A673 (cell line): ENCODE measurements at regions not wholly inside any gene's neighbourhood (a gene's known extent, or its start where the extent isn't known, plus 50 kb on each side); places are given as distances from the start of the nearest gene placed in this dataset.

Experiments used
- BruUV-seq: library from RNA; stranded (reverse); fragments of 400-500 nt; replicated peaks from 2 replicates; lab custom pipeline; 2021; lab: Mats Ljungman, UMichigan
- CTCF ChIA-PET: fragments of 300-600 bp; sonication (Branson Sonifier 250); formaldehyde crosslinking; loops from one replicate; lab custom pipeline; 2022; ENCODE audit warnings: antibody characterized with exemption; lab: Charles Lee
- POLR2A ChIA-PET: fragments of 300-600 bp; sonication (Branson Sonifier 250); formaldehyde crosslinking; loops from one replicate; lab custom pipeline; 2022; ENCODE audit warnings: antibody characterized with exemption; ENCODE audit not compliant: low non-redundant PET; lab: Charles Lee
- DNase-seq: peaks from one replicate; pipeline ENCODE4 v3.0.0-alpha.2; 2015; ENCODE audit warnings: low spot score
- H3K27ac ChIP-seq: fragments of 200-600 bp; sonication (generic); 2 replicates; pipeline ENCODE4 v1.5.1; 2016; ENCODE audit warnings: mixed run types, low read depth, mild to moderate bottlenecking, mixed read lengths, antibody characterized with exemption, low read length; ENCODE audit not compliant: poor library complexity, severe bottlenecking
- H3K27me3 ChIP-seq: fragments of 200-600 bp; sonication (generic); replicated peaks from 2 replicates; pipeline ENCODE4 v1.6.1; 2017; ENCODE audit warnings: mixed run types, low read depth, mild to moderate bottlenecking, mixed read lengths, antibody characterized with exemption, low read length; ENCODE audit not compliant: insufficient read depth, poor library complexity
- H3K36me3 ChIP-seq: fragments of 200-600 bp; sonication (generic); 2 replicates; pipeline ENCODE4 v1.6.1; 2016; ENCODE audit warnings: mixed run types, mild to moderate bottlenecking, mixed read lengths, antibody characterized with exemption, low read length; ENCODE audit not compliant: insufficient read depth, poor library complexity, severe bottlenecking
- H3K4me1 ChIP-seq: fragments of 200-600 bp; sonication (generic); 2 replicates; pipeline ENCODE4 v1.6.1; 2017; ENCODE audit warnings: mixed run types, mild to moderate bottlenecking, mixed read lengths, antibody characterized with exemption, low read length; ENCODE audit not compliant: insufficient read depth, poor library complexity, severe bottlenecking
- H3K4me3 ChIP-seq: fragments of 200-600 bp; sonication (generic); 2 replicates; pipeline ENCODE4 v1.5.1; 2016; ENCODE audit warnings: low read depth, mixed run types, mild to moderate bottlenecking, mixed read lengths, low read length; ENCODE audit not compliant: poor library complexity, severe bottlenecking
- H3K9me3 ChIP-seq: fragments of 200-600 bp; sonication (generic); 2 replicates; pipeline ENCODE4 v1.6.1; 2016; ENCODE audit warnings: mixed run types, low read depth, mild to moderate bottlenecking, mixed read lengths, antibody characterized with exemption, low read length; ENCODE audit not compliant: poor library complexity, severe bottlenecking
- EZH2 ChIP-seq: fragments of 200-600 bp; sonication (generic); IDR thresholded peaks from 2 replicates; pipeline ENCODE4 v1.6.1; 2017; ENCODE audit warnings: borderline replicate concordance, low read depth, mild to moderate bottlenecking, mixed read lengths, antibody characterized with exemption, low read length; ENCODE audit not compliant: poor library complexity, severe bottlenecking
- intact Hi-C: fragments of 100-400 bp; cut with micrococcal nuclease; formaldehyde crosslinking; loops from one replicate; pipeline ENCODE4 v1.10.0; 2022; ENCODE audit not compliant: unreplicated experiment
- TF ChIP-seq, protein P1 (sequence below): fragments of 300-800, 200-600 bp; sonication (generic); conservative IDR thresholded peaks from 2 replicates; pipeline ENCODE4 v1.5.1; 2017; ENCODE audit warnings: low read depth, mild to moderate bottlenecking, antibody characterized with exemption, low read length, moderate library complexity, mixed read lengths

DNA sequence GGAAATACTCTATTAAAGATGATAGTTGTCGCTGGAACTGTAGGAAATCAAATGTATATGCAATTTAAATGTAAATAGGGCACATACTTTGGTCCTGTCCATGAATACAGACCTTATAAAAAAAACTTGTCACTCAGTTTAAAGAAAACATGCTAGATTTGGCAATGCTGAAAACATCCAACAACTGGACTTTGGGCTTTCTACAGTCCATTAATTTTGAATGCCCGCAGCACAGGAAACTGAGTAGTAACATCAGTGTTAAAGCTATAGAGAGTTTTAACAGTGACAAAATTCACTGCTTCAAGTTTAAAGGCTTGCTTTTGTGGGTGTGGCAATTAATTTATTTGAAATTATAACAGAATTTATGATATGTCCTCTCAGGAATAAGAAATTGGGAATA lies 578.4 kb downstream of the TRIML1 start:
- no peak overlapping the region for H3K27ac ChIP-seq
- no TSS peak for BruUV-seq
- no peaks in the 10 kb centered on the region for H3K36me3 ChIP-seq
- TF ChIP-seq, protein P1, sequence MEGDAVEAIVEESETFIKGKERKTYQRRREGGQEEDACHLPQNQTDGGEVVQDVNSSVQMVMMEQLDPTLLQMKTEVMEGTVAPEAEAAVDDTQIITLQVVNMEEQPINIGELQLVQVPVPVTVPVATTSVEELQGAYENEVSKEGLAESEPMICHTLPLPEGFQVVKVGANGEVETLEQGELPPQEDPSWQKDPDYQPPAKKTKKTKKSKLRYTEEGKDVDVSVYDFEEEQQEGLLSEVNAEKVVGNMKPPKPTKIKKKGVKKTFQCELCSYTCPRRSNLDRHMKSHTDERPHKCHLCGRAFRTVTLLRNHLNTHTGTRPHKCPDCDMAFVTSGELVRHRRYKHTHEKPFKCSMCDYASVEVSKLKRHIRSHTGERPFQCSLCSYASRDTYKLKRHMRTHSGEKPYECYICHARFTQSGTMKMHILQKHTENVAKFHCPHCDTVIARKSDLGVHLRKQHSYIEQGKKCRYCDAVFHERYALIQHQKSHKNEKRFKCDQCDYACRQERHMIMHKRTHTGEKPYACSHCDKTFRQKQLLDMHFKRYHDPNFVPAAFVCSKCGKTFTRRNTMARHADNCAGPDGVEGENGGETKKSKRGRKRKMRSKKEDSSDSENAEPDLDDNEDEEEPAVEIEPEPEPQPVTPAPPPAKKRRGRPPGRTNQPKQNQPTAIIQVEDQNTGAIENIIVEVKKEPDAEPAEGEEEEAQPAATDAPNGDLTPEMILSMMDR = no peak
- TF ChIP-seq EZH2 = no peak
- H3K4me1 ChIP-seq = no peaks in the 10 kb centered on the region
- H3K4me3 ChIP-seq = no peak overlapping the region
- DNase-seq = no peak
- CTCF ChIA-PET = no interaction called here
- no peaks in the 10 kb centered on the region for H3K9me3 ChIP-seq
- peaks cover 4% of the 10 kb centered on the region for H3K27me3 ChIP-seq
- intact Hi-C loops = no loop called here
- POLR2A ChIA-PET = no interaction called here

DNA sequence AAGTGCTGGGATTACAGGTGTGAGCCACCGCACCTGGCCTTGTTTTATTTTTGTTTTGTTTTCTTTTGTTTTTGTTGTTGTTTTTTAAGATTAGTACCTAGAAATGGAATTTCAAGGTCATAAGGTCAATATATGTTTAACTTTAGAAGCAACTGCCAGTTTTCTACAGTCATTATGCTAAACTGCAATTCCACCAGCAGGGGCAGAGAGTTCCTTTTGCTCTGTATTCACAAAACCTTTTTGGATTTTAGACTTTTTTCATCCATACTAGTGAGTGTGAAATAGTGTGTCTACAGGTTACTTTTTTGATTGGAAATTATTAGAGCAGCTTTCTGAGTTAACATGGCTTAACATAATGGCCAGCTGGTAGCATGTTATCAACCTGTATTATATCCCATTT lies 580.6 kb downstream of the TRIML1 start:
- no TSS peak for BruUV-seq
- CTCF ChIA-PET = no interaction called here
- Histone ChIP-seq H3K36me3 (no peaks in the 10 kb centered on the region), H3K27me3 (peaks cover 4% of the 10 kb centered on the region), H3K27ac (no peak overlapping the region), H3K4me1 (no peaks in the 10 kb centered on the region), H3K9me3 (no peaks in the 10 kb centered on the region), H3K4me3 (no peak overlapping the region)
- intact Hi-C loops = no loop called here
- TF ChIP-seq, protein P1 = no peak; the same call in 1 of the 2 replicates
- TF ChIP-seq EZH2 = no peak
- POLR2A ChIA-PET = no interaction called here
- no peak for DNase-seq

DNA sequence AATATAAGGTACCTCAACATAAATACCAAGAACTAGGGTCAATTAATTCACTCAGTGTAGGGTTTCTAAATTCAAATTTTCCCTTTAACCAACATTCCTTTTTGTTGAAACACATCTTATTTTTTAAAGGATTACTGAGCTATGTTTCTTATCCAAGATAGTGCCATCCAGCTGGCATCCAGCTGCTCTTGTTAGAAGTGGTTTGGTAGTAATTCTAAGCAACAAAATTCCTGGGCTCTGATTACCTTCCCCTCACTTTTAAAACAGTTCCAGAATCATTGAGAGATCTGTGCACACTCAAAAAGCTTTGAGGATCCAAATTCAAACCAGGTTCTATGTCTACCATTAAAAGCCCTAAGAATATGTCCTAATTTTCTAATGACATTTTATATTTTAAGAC lies 583.7 kb downstream of the TRIML1 start:
- intact Hi-C loops = no loop called here
- no peak for DNase-seq
- Histone ChIP-seq H3K4me3 (no peak overlapping the region), H3K9me3 (no peaks in the 10 kb centered on the region), H3K27ac (no peak overlapping the region), H3K27me3 (no peaks in the 10 kb centered on the region), H3K36me3 (no peaks in the 10 kb centered on the region), H3K4me1 (no peaks in the 10 kb centered on the region)
- ChIA-PET CTCF (no interaction called here), POLR2A (interaction anchor here (0.6 kb wide), 1 partner anchor 707 kb away, joined by 3 read pairs; no protein-coding TSS in a partner anchor)
- BruUV-seq = no TSS peak
- TF ChIP-seq EZH2 = no peak
- TF ChIP-seq, protein P1 = no peak
